ENCODE measurements at regions not wholly inside any gene's neighbourhood (a gene's known extent, or its start where the extent isn't known, plus 50 kb on each side); places are given as distances from the start of the nearest gene placed in this dataset.

- TF ChIP-seq, protein P1, sequence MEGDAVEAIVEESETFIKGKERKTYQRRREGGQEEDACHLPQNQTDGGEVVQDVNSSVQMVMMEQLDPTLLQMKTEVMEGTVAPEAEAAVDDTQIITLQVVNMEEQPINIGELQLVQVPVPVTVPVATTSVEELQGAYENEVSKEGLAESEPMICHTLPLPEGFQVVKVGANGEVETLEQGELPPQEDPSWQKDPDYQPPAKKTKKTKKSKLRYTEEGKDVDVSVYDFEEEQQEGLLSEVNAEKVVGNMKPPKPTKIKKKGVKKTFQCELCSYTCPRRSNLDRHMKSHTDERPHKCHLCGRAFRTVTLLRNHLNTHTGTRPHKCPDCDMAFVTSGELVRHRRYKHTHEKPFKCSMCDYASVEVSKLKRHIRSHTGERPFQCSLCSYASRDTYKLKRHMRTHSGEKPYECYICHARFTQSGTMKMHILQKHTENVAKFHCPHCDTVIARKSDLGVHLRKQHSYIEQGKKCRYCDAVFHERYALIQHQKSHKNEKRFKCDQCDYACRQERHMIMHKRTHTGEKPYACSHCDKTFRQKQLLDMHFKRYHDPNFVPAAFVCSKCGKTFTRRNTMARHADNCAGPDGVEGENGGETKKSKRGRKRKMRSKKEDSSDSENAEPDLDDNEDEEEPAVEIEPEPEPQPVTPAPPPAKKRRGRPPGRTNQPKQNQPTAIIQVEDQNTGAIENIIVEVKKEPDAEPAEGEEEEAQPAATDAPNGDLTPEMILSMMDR (IDR thresholded peaks at IDR 0.05; ENCODE audit: control extremely low read depth, extremely low read depth, low read depth, missing control alignments): no peak
- ChIA-PET POLR2A (no interaction called here), CTCF (no interaction called here)
- DNase-seq (ENCODE audit: extremely low spot score): no peak
Measured at GRCh38 chr5:29790281-29790680, 1403.2 kb upstream of the CDH6 start.

- TF ChIP-seq, protein P1 (IDR thresholded peaks at IDR 0.05; ENCODE audit: control extremely low read depth, extremely low read depth, low read depth, missing control alignments): no peak
- ChIA-PET CTCF (interaction anchor here (1.1 to 1.5 kb wide), 2 partner anchors 36 to 38 kb away, joined by 3 read pairs; no protein-coding TSS in a partner anchor), POLR2A (no interaction called here)
- no peak for DNase-seq (ENCODE audit: extremely low spot score)
Measured at GRCh38 chr5:29780401-29780800, 1413.1 kb upstream of the CDH6 start.

DNA sequence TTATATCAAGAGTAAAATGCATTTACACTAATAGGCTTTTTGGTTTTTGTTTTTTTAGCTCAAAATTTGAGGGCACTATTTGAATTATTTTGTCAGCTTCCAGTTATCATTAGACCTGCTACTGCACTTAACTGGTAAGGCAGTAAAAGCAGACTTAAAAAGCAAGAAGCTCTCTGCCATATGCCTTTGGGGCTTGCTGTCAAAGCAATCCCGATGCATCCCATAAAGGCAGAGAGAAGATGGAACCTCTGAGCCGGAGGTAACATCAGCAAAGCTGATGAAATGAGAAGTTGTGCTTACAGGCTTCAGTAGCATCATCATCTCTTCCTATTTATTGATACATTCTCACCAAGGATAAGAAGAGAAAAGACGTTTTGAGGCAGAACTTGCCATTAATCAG is 1414.3 kb upstream of the CDH6 start:
- TF ChIP-seq, protein P1 (IDR thresholded peaks at IDR 0.05; ENCODE audit: control extremely low read depth, extremely low read depth, low read depth, missing control alignments): no peak
- no peak for DNase-seq (ENCODE audit: extremely low spot score)
- POLR2A ChIA-PET: no interaction called here
- CTCF ChIA-PET: no interaction called here

GRCh38 chr5:29777373-29777772 is 1416.1 kb upstream of the CDH6 start:
- TF ChIP-seq, protein P1 (IDR thresholded peaks at IDR 0.05; ENCODE audit: control extremely low read depth, extremely low read depth, low read depth, missing control alignments): no peak
- no peak for DNase-seq (ENCODE audit: extremely low spot score)
- ChIA-PET CTCF (no interaction called here), POLR2A (no interaction called here)

DNA sequence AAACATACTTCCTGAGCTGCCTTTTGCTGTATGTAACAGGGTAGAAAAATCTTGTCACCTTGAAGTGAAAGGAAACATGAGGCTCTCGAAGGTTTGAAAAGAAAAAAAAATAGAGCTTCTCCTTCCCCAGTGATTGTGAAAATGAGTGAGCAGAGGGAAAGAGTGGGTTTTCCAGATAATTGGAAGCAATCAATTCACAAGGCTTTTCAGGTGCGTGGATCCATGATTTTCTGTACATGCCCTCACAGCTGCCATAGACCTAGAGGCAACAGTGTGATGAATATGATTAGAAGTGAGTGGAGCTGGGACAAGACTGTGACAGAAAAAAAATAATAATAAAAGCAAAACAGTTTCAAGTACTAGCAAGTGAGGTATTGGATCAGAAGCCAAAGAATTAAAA is 1422.5 kb upstream of the CDH6 start:
- ChIA-PET CTCF (no interaction called here), POLR2A (no interaction called here)
- TF ChIP-seq, protein P1 (IDR thresholded peaks at IDR 0.05; ENCODE audit: control extremely low read depth, extremely low read depth, low read depth, missing control alignments): no peak
- no peak for DNase-seq (ENCODE audit: extremely low spot score)

- TF ChIP-seq, protein P1 (IDR thresholded peaks at IDR 0.05; ENCODE audit: control extremely low read depth, extremely low read depth, low read depth, missing control alignments): no peak
- ChIA-PET POLR2A (no interaction called here), CTCF (no interaction called here)
- DNase-seq (ENCODE audit: extremely low spot score): no peak
Measured at GRCh38 chr5:29769474-29769873, 1424.0 kb upstream of the CDH6 start.

DNA sequence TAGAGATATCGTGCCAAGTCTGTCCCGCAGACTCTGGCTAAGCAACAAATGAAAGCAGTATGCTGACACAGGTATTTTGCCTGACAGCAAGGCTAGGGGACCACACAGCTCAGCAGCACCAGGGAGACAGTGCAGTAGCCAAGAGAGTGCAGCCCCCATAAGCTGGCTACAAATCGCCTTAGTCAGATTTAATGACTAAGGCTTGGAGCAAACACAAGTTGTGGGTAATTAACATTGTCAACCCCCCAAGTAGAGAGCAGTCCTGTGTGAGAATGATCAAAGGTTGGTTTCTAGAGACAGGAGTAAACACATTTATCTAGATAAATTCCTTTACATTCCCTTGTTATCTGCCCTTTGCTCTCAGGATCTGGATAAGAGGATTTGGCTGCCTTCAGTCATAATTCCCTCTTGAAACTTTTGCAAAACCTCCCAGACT is 1434.5 kb upstream of the CDH6 start:
- POLR2A ChIA-PET: no interaction called here
- CTCF ChIA-PET: no interaction called here
- TF ChIP-seq, protein P1 (IDR thresholded peaks at IDR 0.05; ENCODE audit: control extremely low read depth, extremely low read depth, low read depth, missing control alignments): no peak
- DNase-seq (ENCODE audit: extremely low spot score): no peak

All from GM10248 (cell line).